ENCODE measurements at regions not wholly inside any gene's neighbourhood (a gene's known extent, or its start where the extent isn't known, plus 50 kb on each side); places are given as distances from the start of the nearest gene placed in this dataset.

- TF ChIP-seq POLR2A (IDR thresholded peaks at IDR 0.05): no peak
- TF ChIP-seq, protein P1, sequence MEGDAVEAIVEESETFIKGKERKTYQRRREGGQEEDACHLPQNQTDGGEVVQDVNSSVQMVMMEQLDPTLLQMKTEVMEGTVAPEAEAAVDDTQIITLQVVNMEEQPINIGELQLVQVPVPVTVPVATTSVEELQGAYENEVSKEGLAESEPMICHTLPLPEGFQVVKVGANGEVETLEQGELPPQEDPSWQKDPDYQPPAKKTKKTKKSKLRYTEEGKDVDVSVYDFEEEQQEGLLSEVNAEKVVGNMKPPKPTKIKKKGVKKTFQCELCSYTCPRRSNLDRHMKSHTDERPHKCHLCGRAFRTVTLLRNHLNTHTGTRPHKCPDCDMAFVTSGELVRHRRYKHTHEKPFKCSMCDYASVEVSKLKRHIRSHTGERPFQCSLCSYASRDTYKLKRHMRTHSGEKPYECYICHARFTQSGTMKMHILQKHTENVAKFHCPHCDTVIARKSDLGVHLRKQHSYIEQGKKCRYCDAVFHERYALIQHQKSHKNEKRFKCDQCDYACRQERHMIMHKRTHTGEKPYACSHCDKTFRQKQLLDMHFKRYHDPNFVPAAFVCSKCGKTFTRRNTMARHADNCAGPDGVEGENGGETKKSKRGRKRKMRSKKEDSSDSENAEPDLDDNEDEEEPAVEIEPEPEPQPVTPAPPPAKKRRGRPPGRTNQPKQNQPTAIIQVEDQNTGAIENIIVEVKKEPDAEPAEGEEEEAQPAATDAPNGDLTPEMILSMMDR (IDR thresholded peaks at IDR 0.05): no peak
Measured at GRCh38 chr10:20489961-20490360, 407.1 kb downstream of the NEBL start.

All from esophagus squamous epithelium (tissue), 4 donors.